Spleen (tissue), 7 donors: ENCODE measurements at regions not wholly inside any gene's neighbourhood (a gene's known extent, or its start where the extent isn't known, plus 50 kb on each side); places are given as distances from the start of the nearest gene placed in this dataset.

Experiments used
- POLR2AphosphoS5 ChIP-seq, 3 donors: sonication (generic); formaldehyde crosslinking; IDR thresholded peaks; one replicate each; pipeline ENCODE4 v1.5.1; 2017; ENCODE audit warnings: antibody characterized with exemption in 3 of 3
- TF ChIP-seq, protein P1 (sequence below), 11 experiments: fragments of 200-600 bp in 7 of 11; fragments of 450-650 bp in 4 of 11; sonication (generic) in 4 of 11; IDR thresholded peaks in 8 of 11; conservative IDR thresholded peaks in 3 of 11; 1 replicate in 7 of 11; 2 replicates in 4 of 11; pipeline versions ENCODE4 v1.4.0 to v1.8.0; 2016 to 2021; ENCODE audit warnings: antibody characterized with exemption in 11 of 11, inconsistent platforms in 4 of 11, mild to moderate bottlenecking in 1 of 11
- donor health status: DM: no; HTN: no; CAD: no; lungs with moderate emphysema.
- donor health status: DM: no; HTN: no; CAD: no.
- donor health status: DM: no; HTN: no; CAD: no.

DNA sequence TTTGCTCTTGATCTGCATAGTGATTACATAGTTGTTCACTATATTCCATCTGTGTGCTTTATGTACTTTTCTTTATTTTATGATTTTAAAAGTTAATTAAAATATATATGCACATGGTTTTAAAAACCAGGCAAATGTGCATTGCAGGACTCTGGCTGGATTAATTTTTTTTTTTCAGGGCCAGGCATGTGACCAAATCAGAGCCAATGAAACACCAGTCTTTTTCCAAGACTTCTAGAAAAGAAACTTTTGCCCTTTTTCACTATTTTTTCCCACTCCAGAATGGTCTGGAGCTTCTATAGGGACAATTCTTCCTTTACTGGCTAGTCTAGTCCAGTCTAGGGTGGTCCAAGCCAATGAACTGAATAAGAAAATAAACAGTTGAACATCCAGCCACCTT is 198.1 kb upstream of the FBXO11 start:
- TF ChIP-seq, protein P1, sequence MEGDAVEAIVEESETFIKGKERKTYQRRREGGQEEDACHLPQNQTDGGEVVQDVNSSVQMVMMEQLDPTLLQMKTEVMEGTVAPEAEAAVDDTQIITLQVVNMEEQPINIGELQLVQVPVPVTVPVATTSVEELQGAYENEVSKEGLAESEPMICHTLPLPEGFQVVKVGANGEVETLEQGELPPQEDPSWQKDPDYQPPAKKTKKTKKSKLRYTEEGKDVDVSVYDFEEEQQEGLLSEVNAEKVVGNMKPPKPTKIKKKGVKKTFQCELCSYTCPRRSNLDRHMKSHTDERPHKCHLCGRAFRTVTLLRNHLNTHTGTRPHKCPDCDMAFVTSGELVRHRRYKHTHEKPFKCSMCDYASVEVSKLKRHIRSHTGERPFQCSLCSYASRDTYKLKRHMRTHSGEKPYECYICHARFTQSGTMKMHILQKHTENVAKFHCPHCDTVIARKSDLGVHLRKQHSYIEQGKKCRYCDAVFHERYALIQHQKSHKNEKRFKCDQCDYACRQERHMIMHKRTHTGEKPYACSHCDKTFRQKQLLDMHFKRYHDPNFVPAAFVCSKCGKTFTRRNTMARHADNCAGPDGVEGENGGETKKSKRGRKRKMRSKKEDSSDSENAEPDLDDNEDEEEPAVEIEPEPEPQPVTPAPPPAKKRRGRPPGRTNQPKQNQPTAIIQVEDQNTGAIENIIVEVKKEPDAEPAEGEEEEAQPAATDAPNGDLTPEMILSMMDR (IDR thresholded peaks at IDR 0.05 in 8 of 11, conservative IDR thresholded peaks at IDR 0.05 in 3 of 11), result no peak
- TF ChIP-seq POLR2AphosphoS5 (IDR thresholded peaks at IDR 0.05), result no peak
